ENCODE measurements at regions not wholly inside any gene's neighbourhood (a gene's known extent, or its start where the extent isn't known, plus 50 kb on each side); places are given as distances from the start of the nearest gene placed in this dataset.

DNA sequence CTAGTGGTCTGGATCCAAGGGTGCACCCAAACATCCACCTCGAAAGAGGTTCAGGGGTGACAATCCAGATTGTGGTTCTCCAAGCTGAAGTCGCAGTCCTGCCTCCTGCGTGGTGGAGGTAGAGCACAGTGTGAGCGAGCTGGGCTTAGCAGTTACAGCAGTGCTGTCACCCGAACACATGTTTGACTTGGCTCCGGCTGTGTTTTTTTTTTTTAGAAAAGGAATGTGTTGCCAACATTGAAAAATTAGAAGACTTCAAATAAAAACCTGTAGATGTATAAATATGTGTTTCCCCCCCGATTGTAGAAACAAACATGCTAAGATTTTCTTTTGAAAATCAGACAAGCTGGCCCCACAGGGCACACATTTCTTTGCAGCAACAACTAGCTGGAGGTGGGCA lies 530.8 kb downstream of the SHQ1 start:
- H3K9ac ChIP-seq = no peak overlapping the region
- whole genome bisulfite sequencing (ENCODE audit: low lambda C conversion rate) = 86% methylated on average over 5 of the region's 7 CpGs
- no peaks in the 10 kb centered on the region for H3K9me3 ChIP-seq
- no peak for DNase-seq
- H3K9me2 ChIP-seq = no peaks in the 10 kb centered on the region
- no peak overlapping the region for H2AFZ ChIP-seq (ENCODE audit: low read depth)
- no peak overlapping the region for H3K4me3 ChIP-seq (ENCODE audit: low read depth in 2 of 2, low read length in 1 of 2)
- ChIA-PET CTCF (interaction anchor here (1.4 kb wide), 1 partner anchor 505 kb away, joined by 4 read pairs; no protein-coding TSS in a partner anchor), POLR2A (no interaction called here)
- H3K27ac ChIP-seq (ENCODE audit: low read depth in 2 of 2, low read length in 1 of 2) = no peak overlapping the region
- TF ChIP-seq NFIC (IDR thresholded peaks at IDR 0.05; ENCODE audit: borderline replicate concordance) = no peak
- H3K36me3 ChIP-seq (replicated peaks in 1 of 2; ENCODE audit: control insufficient read depth in 1 of 2, insufficient read depth in 2 of 2, low read length in 1 of 2) = no peaks in the 10 kb centered on the region
- H3K4me1 ChIP-seq (ENCODE audit: control insufficient read depth in 1 of 2, insufficient read depth in 2 of 2, low read depth in 1 of 2, low read length in 1 of 2) = peaks cover 0 to 19% of the 10 kb centered on the region in 2 experiments; a peak in 1 of 4 replicates
- no peaks in the 10 kb centered on the region for H3K79me2 ChIP-seq (ENCODE audit: insufficient read depth)
- no peaks in the 10 kb centered on the region for H3F3A ChIP-seq (replicated peaks; ENCODE audit: insufficient read depth)
- H3K4me2 ChIP-seq = no peak overlapping the region
- no peaks in the 10 kb centered on the region for H3K27me3 ChIP-seq (ENCODE audit: insufficient read depth)
- no peaks in the 10 kb centered on the region for H4K20me1 ChIP-seq (ENCODE audit: insufficient read depth)

DNA sequence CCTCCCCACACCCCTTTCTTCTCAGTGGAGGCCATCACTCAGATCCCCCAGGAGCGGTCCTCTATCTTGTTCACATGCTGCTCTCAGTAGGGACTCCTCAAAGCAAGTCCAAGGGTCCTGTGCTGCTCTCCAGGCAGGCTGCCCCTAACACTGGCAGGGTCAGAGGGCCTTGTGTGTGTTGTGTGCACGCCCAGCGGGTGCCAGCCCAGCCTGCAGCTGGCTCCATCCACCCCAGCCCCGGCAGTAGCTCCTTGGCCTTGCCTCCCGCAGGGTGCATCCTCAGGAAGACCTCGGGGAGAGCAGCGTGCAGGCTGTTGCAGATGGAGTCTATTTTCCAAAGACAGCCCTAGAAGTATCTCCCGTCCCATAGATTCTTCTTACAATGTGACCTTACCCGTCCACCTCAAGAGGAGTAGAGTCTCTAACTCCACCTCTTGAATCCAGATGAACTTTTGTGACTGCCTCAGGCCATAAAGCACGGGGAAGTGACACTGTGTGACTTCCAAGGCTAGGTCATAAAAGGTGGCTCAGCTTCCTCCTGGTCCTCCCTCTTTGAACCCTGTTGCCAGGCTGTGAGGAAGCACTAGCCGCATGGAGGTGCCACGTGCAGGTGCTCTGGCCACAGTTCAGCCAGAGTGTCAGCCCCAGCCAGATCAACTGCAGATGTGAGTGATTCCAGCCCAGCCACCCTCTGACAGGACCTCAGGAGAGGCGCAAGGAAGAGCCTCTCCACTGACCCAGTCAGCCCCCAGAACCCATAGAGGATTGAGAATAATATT lies 531.6 kb downstream of the SHQ1 start:
- Histone ChIP-seq H3K27me3 (ENCODE audit: insufficient read depth) (no peaks in the 10 kb centered on the region), H3K4me3 (ENCODE audit: low read depth in 2 of 2, low read length in 1 of 2) (no peak overlapping the region), H3K36me3 (replicated peaks in 1 of 2; ENCODE audit: control insufficient read depth in 1 of 2, insufficient read depth in 2 of 2, low read length in 1 of 2) (no peaks in the 10 kb centered on the region), H3K79me2 (ENCODE audit: insufficient read depth) (no peaks in the 10 kb centered on the region), H3K9me2 (no peaks in the 10 kb centered on the region), H4K20me1 (ENCODE audit: insufficient read depth) (no peaks in the 10 kb centered on the region), H3F3A (replicated peaks; ENCODE audit: insufficient read depth) (no peaks in the 10 kb centered on the region), H3K9me3 (no peaks in the 10 kb centered on the region), H2AFZ (ENCODE audit: low read depth) (no peak overlapping the region), H3K4me1 (ENCODE audit: control insufficient read depth in 1 of 2, insufficient read depth in 2 of 2, low read depth in 1 of 2, low read length in 1 of 2) (peaks cover 0 to 19% of the 10 kb centered on the region in 2 experiments; a peak in 1 of 4 replicates), H3K27ac (ENCODE audit: low read depth in 2 of 2, low read length in 1 of 2) (no peak overlapping the region), H3K4me2 (no peak overlapping the region), H3K9ac (no peak overlapping the region)
- CTCF ChIA-PET = interaction anchor here (1.4 kb wide), 1 partner anchor 506 kb away, joined by 4 read pairs; no protein-coding TSS in a partner anchor
- POLR2A ChIA-PET = interaction anchor here (0.8 kb wide), 1 partner anchor 9 kb away, joined by 3 read pairs; no protein-coding TSS in a partner anchor
- no peak for DNase-seq
- TF ChIP-seq MEF2A (IDR thresholded peaks at IDR 0.05; ENCODE audit: borderline replicate concordance, low read depth) (no peak), FOSL2 (IDR thresholded peaks at IDR 0.05; ENCODE audit: borderline replicate concordance, low read depth) (no peak), TAF1 (IDR thresholded peaks at IDR 0.05; ENCODE audit: borderline replicate concordance, low read depth, low read length) (no peak), FOXJ3 (CRISPR knock-in tag; IDR thresholded peaks at IDR 0.05) (no peak), TCF12 (IDR thresholded peaks at IDR 0.05) (no peak), EP300 (IDR thresholded peaks at IDR 0.05; ENCODE audit: borderline replicate concordance in 1 of 2, low read depth in 1 of 2, low read length in 1 of 2) (no peak), NFIC (IDR thresholded peaks at IDR 0.05; ENCODE audit: borderline replicate concordance) (no peak), TEAD4 (IDR thresholded peaks at IDR 0.05; ENCODE audit: borderline replicate concordance, insufficient read depth) (no peak), RFX5 (IDR thresholded peaks at IDR 0.05; ENCODE audit: low read length) (no peak)
- TF ChIP-seq, protein P1, sequence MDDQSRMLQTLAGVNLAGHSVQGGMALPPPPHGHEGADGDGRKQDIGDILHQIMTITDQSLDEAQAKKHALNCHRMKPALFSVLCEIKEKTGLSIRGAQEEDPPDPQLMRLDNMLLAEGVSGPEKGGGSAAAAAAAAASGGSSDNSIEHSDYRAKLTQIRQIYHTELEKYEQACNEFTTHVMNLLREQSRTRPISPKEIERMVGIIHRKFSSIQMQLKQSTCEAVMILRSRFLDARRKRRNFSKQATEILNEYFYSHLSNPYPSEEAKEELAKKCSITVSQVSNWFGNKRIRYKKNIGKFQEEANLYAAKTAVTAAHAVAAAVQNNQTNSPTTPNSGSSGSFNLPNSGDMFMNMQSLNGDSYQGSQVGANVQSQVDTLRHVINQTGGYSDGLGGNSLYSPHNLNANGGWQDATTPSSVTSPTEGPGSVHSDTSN (IDR thresholded peaks at IDR 0.05) = no peak
- TF ChIP-seq, protein P2, sequence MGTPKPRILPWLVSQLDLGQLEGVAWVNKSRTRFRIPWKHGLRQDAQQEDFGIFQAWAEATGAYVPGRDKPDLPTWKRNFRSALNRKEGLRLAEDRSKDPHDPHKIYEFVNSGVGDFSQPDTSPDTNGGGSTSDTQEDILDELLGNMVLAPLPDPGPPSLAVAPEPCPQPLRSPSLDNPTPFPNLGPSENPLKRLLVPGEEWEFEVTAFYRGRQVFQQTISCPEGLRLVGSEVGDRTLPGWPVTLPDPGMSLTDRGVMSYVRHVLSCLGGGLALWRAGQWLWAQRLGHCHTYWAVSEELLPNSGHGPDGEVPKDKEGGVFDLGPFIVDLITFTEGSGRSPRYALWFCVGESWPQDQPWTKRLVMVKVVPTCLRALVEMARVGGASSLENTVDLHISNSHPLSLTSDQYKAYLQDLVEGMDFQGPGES (IDR thresholded peaks at IDR 0.05; ENCODE audit: low read depth, low read length) = no peak
- TF ChIP-seq, protein P3, sequence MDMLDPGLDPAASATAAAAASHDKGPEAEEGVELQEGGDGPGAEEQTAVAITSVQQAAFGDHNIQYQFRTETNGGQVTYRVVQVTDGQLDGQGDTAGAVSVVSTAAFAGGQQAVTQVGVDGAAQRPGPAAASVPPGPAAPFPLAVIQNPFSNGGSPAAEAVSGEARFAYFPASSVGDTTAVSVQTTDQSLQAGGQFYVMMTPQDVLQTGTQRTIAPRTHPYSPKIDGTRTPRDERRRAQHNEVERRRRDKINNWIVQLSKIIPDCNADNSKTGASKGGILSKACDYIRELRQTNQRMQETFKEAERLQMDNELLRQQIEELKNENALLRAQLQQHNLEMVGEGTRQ (IDR thresholded peaks at IDR 0.05; ENCODE audit: borderline replicate concordance, low read depth, low read length) = no peak
- 82% methylated on average over 6 of the region's 13 CpGs for WGBS (ENCODE audit: low lambda C conversion rate)
